Tibial nerve (tissue), 4 donors: ENCODE measurements at regions not wholly inside any gene's neighbourhood (a gene's known extent, or its start where the extent isn't known, plus 50 kb on each side); places are given as distances from the start of the nearest gene placed in this dataset.

Source experiments
- CTCF ChIP-seq, 5 experiments: fragments of 200-600 bp in 3 of 5; fragments of 450-650 bp in 2 of 5; sonication (generic) in 3 of 5; IDR thresholded peaks; one replicate each; pipeline ENCODE4 v1.5.1; 2016 to 2019; ENCODE audit warnings: antibody characterized with exemption in 5 of 5, mild to moderate bottlenecking in 3 of 5, moderate library complexity in 2 of 5
- EP300 ChIP-seq, 2 donors: sonication (generic); formaldehyde crosslinking; IDR thresholded peaks; one replicate each; pipeline ENCODE4 v1.6.1; 2017; ENCODE audit warnings: antibody characterized with exemption in 2 of 2, mild to moderate bottlenecking in 1 of 2
- POLR2A ChIP-seq, 2 donors: fragments of 450-650 bp; IDR thresholded peaks; one replicate each; pipeline ENCODE4 v1.6.1; 2017; ENCODE audit warnings: antibody characterized with exemption in 2 of 2, mild to moderate bottlenecking in 2 of 2, moderate library complexity in 2 of 2

GRCh38 chr11:37184326-37184725 lies 586.3 kb upstream of the RAG2 start:
- no peak for TF ChIP-seq CTCF (IDR thresholded peaks at IDR 0.05)
- no peak for TF ChIP-seq POLR2A (IDR thresholded peaks at IDR 0.05)
- no peak for TF ChIP-seq EP300 (IDR thresholded peaks at IDR 0.05)
